ENCODE measurements at regions not wholly inside any gene's neighbourhood (a gene's known extent, or its start where the extent isn't known, plus 50 kb on each side); places are given as distances from the start of the nearest gene placed in this dataset.

GRCh38 chr14:99011385-99011784 lies 260.6 kb downstream of the BCL11B start:
- TF ChIP-seq CTCF (IDR thresholded peaks at IDR 0.05): no peak
- H3K9me3 Mint-ChIP-seq: peaks cover 16% of the 10 kb centered on the region; the same call in 1 of the 2 replicates

GRCh38 chr14:99012703-99013102 lies 259.3 kb downstream of the BCL11B start:
- no peaks in the 10 kb centered on the region for H3K36me3 Mint-ChIP-seq (ENCODE audit: low read depth)
- peaks cover 12% of the 10 kb centered on the region; the same call in 1 of the 2 replicates for H3K9me3 Mint-ChIP-seq
- TF ChIP-seq CTCF (IDR thresholded peaks at IDR 0.05): no peak
- H3K4me3 Mint-ChIP-seq: no peak overlapping the region
- peaks cover 2% of the 10 kb centered on the region for H3K27me3 Mint-ChIP-seq (ENCODE audit: insufficient read depth)
- DNase-seq: no peak
- no peak overlapping the region for H3K27ac Mint-ChIP-seq
- H3K4me1 Mint-ChIP-seq (ENCODE audit: low read depth): no peaks in the 10 kb centered on the region

More at GRCh38 chr14:99011385-99011784, 260.6 kb downstream of the BCL11B start:
- Mint-ChIP-seq H3K27me3 (ENCODE audit: insufficient read depth) (peaks cover 2% of the 10 kb centered on the region), H3K4me3 (no peak overlapping the region), H3K4me1 (ENCODE audit: low read depth) (no peaks in the 10 kb centered on the region), H3K36me3 (ENCODE audit: low read depth) (no peaks in the 10 kb centered on the region), H3K27ac (no peak overlapping the region)
- DNase-seq: no peak

GRCh38 chr14:99015833-99016232 lies 256.2 kb downstream of the BCL11B start:
- Mint-ChIP-seq H3K4me3 (no peak overlapping the region), H3K27ac (no peak overlapping the region), H3K4me1 (ENCODE audit: low read depth) (no peaks in the 10 kb centered on the region), H3K9me3 (peaks cover 12% of the 10 kb centered on the region; the same call in 1 of the 2 replicates), H3K27me3 (ENCODE audit: insufficient read depth) (peaks cover under 1% of the 10 kb centered on the region; the same call in 1 of the 2 replicates), H3K36me3 (ENCODE audit: low read depth) (no peaks in the 10 kb centered on the region)
- no peak for DNase-seq
- no peak for TF ChIP-seq CTCF (IDR thresholded peaks at IDR 0.05)

GRCh38 chr14:99023371-99023770 lies 248.6 kb downstream of the BCL11B start:
- Mint-ChIP-seq H3K27me3 (ENCODE audit: insufficient read depth) (peaks cover 3% of the 10 kb centered on the region), H3K27ac (no peak overlapping the region), H3K4me1 (ENCODE audit: low read depth) (no peaks in the 10 kb centered on the region), H3K9me3 (peaks cover 5% of the 10 kb centered on the region; the same call in 1 of the 2 replicates), H3K36me3 (ENCODE audit: low read depth) (no peaks in the 10 kb centered on the region), H3K4me3 (no peak overlapping the region)
- no peak for TF ChIP-seq CTCF (IDR thresholded peaks at IDR 0.05)
- DNase-seq: no peak

- DNase-seq: no peak
- TF ChIP-seq CTCF (IDR thresholded peaks at IDR 0.05): no peak
- H3K4me3 Mint-ChIP-seq: no peak overlapping the region
- no peaks in the 10 kb centered on the region for H3K36me3 Mint-ChIP-seq (ENCODE audit: low read depth)
- H3K27me3 Mint-ChIP-seq (ENCODE audit: insufficient read depth): peaks cover 3% of the 10 kb centered on the region
- peaks cover 5% of the 10 kb centered on the region; the same call in 1 of the 2 replicates for H3K9me3 Mint-ChIP-seq
- no peak overlapping the region for H3K27ac Mint-ChIP-seq
- no peaks in the 10 kb centered on the region for H3K4me1 Mint-ChIP-seq (ENCODE audit: low read depth)
Measured at GRCh38 chr14:99024926-99025325, 247.1 kb downstream of the BCL11B start.

GRCh38 chr14:99025418-99025817 lies 246.6 kb downstream of the BCL11B start:
- no peak for DNase-seq
- Mint-ChIP-seq H3K4me1 (ENCODE audit: low read depth) (no peaks in the 10 kb centered on the region), H3K36me3 (ENCODE audit: low read depth) (no peaks in the 10 kb centered on the region), H3K27me3 (ENCODE audit: insufficient read depth) (peaks cover 5% of the 10 kb centered on the region), H3K4me3 (no peak overlapping the region), H3K9me3 (peaks cover under 1% of the 10 kb centered on the region; the same call in 1 of the 2 replicates), H3K27ac (no peak overlapping the region)
- TF ChIP-seq CTCF (IDR thresholded peaks at IDR 0.05): no peak
